GM12878 (cell line): ENCODE measurements at regions not wholly inside any gene's neighbourhood (a gene's known extent, or its start where the extent isn't known, plus 50 kb on each side); places are given as distances from the start of the nearest gene placed in this dataset.

Source experiments
- ATAC-seq: fragments of 200-7000 bp; cut with Tn5 transposase; 3 replicates; pipeline ENCODE4 v1.9.1; 2020; ENCODE audit warnings: mild to moderate bottlenecking, moderate library complexity
- BruUV-seq: library from RNA; stranded (reverse); fragments of 400-500 nt; replicated peaks from 2 replicates; lab custom pipeline; 2021; lab: Mats Ljungman, UMichigan
- CTCF ChIA-PET: fragments of 300-600 bp; sonication (Branson Sonifier 250); formaldehyde crosslinking; extraction: SDS; loops from one replicate; lab custom pipeline; 2021; ENCODE audit warnings: inconsistent platforms; lab: Yijun Ruan, JAX
- POLR2A ChIA-PET: fragments of 350-600 bp; formaldehyde crosslinking; extraction: SDS; loops from one replicate; lab custom pipeline; 2021; ENCODE audit warnings: inconsistent platforms; lab: Charles Lee
- RAD21 ChIA-PET: fragments of 300-600 bp; sonication (Branson Sonifier 250); formaldehyde crosslinking; loops from one replicate; lab custom pipeline; 2023; ENCODE audit warnings: antibody characterized with exemption; ENCODE audit not compliant: unreplicated experiment; lab: Charles Lee
- SMC1A ChIA-PET: fragments of 300-600 bp; sonication (Branson Sonifier 250); formaldehyde crosslinking; loops from one replicate; lab custom pipeline; 2023; ENCODE audit not compliant: unreplicated experiment, uncharacterized antibody; lab: Charles Lee
- DNase-seq: peaks from one replicate; pipeline ENCODE4 v3.0.0-alpha.2; 2011; ENCODE audit warnings: low read depth, low spot score
- FAIRE-seq: peaks from 3 replicates; lab custom pipeline; 2011; peaks lifted over from hg19 to GRCh38; lab: Jason Lieb, UNC
- H2AFZ ChIP-seq: 2 replicates; pipeline ENCODE4 v1.6.0; 2011; ENCODE audit warnings: low read depth, low read length, control low read depth; ENCODE audit not compliant: control insufficient read depth
- H3K27ac ChIP-seq: 2 replicates; pipeline ENCODE4 v1.5.1; 2011; ENCODE audit warnings: control low read depth; ENCODE audit not compliant: control insufficient read depth, insufficient read depth
- H3K27me3 ChIP-seq, 2 experiments: replicated peaks in 1 of 2; 2 replicates each; pipeline versions ENCODE4 v1.6.0 to v1.6.1; 2011; ENCODE audit warnings: low read length in 1 of 2; ENCODE audit not compliant: control insufficient read depth in 2 of 2, insufficient read depth in 2 of 2
- H3K36me3 ChIP-seq, 2 experiments: 2 replicates each; pipeline ENCODE4 v1.5.1; 2011; ENCODE audit warnings: low read length in 1 of 2; ENCODE audit not compliant: control insufficient read depth in 2 of 2, insufficient read depth in 2 of 2
- H3K4me1 ChIP-seq: 2 replicates; pipeline ENCODE4 v1.6.1; 2011; ENCODE audit warnings: mild to moderate bottlenecking, low read length, moderate library complexity, mixed read lengths; ENCODE audit not compliant: control insufficient read depth, insufficient read depth
- H3K4me2 ChIP-seq: 2 replicates; pipeline ENCODE4 v1.6.0; 2011; ENCODE audit warnings: control low read depth; ENCODE audit not compliant: control insufficient read depth, insufficient read depth
- H3K4me3 ChIP-seq: fragments of 200-600 bp; sonication (generic); 2 replicates; pipeline ENCODE4 v1.5.1; 2016
- H3K79me2 ChIP-seq: 2 replicates; pipeline ENCODE4 v1.6.0; 2011; ENCODE audit warnings: low read length; ENCODE audit not compliant: control insufficient read depth, insufficient read depth
- H3K9ac ChIP-seq: 2 replicates; pipeline ENCODE4 v1.8.0; 2011; ENCODE audit warnings: low read length, control low read depth, mixed read lengths; ENCODE audit not compliant: control insufficient read depth, insufficient read depth
- H3K9me3 ChIP-seq: replicated peaks from 3 replicates; pipeline ENCODE4 v1.5.1; 2011; ENCODE audit warnings: mild to moderate bottlenecking, low read length; ENCODE audit not compliant: control insufficient read depth, insufficient read depth
- H4K20me1 ChIP-seq: 2 replicates; pipeline ENCODE4 v1.6.0; 2011; ENCODE audit not compliant: control insufficient read depth, insufficient read depth
- ASH2L ChIP-seq: fragments of 300-600, 200-600 bp; sonication (generic); IDR thresholded peaks from 2 replicates; pipeline ENCODE4 v1.6.1; 2017; ENCODE audit warnings: low read depth, mild to moderate bottlenecking, borderline replicate concordance
- BACH1 ChIP-seq: fragments of 450-650 bp; IDR thresholded peaks from 2 replicates; pipeline ENCODE4 v1.6.1; 2017; ENCODE audit warnings: mild to moderate bottlenecking, borderline replicate concordance
- CBX3 ChIP-seq: fragments of 200-600 bp; sonication (generic); IDR thresholded peaks from 2 replicates; pipeline ENCODE4 v1.6.1; 2016; ENCODE audit warnings: low read depth, borderline replicate concordance
- CREB1 ChIP-seq: IDR thresholded peaks from 2 replicates; pipeline ENCODE4 v1.6.1; 2012; ENCODE audit warnings: low read depth, mild to moderate bottlenecking, inconsistent platforms
- EP300 ChIP-seq, 2 experiments: fragments of 150-350 bp in 1 of 2; IDR thresholded peaks; 2 replicates each; pipeline ENCODE4 v1.6.1; 2011 to 2012; ENCODE audit warnings: low read depth in 2 of 2, low read length in 2 of 2, borderline replicate concordance in 1 of 2, improper control_type of control experiment in 1 of 2, inconsistent platforms in 1 of 2; ENCODE audit not compliant: control insufficient read depth in 1 of 2
- ESRRA ChIP-seq: IDR thresholded peaks from 2 replicates; pipeline ENCODE4 v1.6.1; 2012; ENCODE audit warnings: mild to moderate bottlenecking, low read length, improper control_type of control experiment
- GABPA ChIP-seq: IDR thresholded peaks from 2 replicates; pipeline ENCODE4 v1.6.1; 2014; ENCODE audit warnings: antibody characterized with exemption, low read depth, mild to moderate bottlenecking, inconsistent platforms
- IKZF2 ChIP-seq, 2 experiments: fragments of 450-650 bp; IDR thresholded peaks; 2 replicates each; pipeline ENCODE4 v1.6.1; 2017; ENCODE audit warnings: mild to moderate bottlenecking in 2 of 2, moderate library complexity in 2 of 2
- IRF4 ChIP-seq: IDR thresholded peaks from 2 replicates; pipeline ENCODE4 v1.6.1; 2011; ENCODE audit warnings: low read depth, low read length
- LARP7 ChIP-seq: fragments of 450-650 bp; IDR thresholded peaks from 2 replicates; pipeline ENCODE4 v1.6.1; 2017; ENCODE audit warnings: mild to moderate bottlenecking
- RAD21 ChIP-seq: IDR thresholded peaks from 2 replicates; pipeline ENCODE4 v1.6.1; 2011; ENCODE audit warnings: mild to moderate bottlenecking, low read depth, low read length, moderate library complexity; ENCODE audit not compliant: insufficient read depth
- SIN3A ChIP-seq: IDR thresholded peaks from 2 replicates; pipeline ENCODE4 v1.6.1; 2012; ENCODE audit warnings: low read depth, low read length, improper control_type of control experiment
- SMAD1 ChIP-seq: fragments of 450-650 bp; IDR thresholded peaks from 2 replicates; pipeline ENCODE4 v1.6.1; 2018; ENCODE audit warnings: mild to moderate bottlenecking, low read depth; ENCODE audit not compliant: partially characterized antibody
- SMC3 ChIP-seq: IDR thresholded peaks from 2 replicates; pipeline ENCODE4 v1.6.1; 2011; ENCODE audit warnings: low read length, improper control_type of control experiment, borderline replicate concordance
- SPI1 ChIP-seq: IDR thresholded peaks from 2 replicates; pipeline ENCODE4 v1.6.1; 2011; ENCODE audit warnings: low read depth, mild to moderate bottlenecking, low read length, moderate library complexity, borderline replicate concordance; ENCODE audit not compliant: insufficient read depth
- STAT3 ChIP-seq: IDR thresholded peaks from 2 replicates; pipeline ENCODE4 v1.6.1; 2011; ENCODE audit warnings: low read depth, low read length, improper control_type of control experiment
- YBX1 ChIP-seq: fragments of 450-650 bp; IDR thresholded peaks from 2 replicates; pipeline ENCODE4 v1.6.1; 2016; ENCODE audit warnings: antibody characterized with exemption
- YY1 ChIP-seq: IDR thresholded peaks from 2 replicates; pipeline ENCODE4 v1.6.1; 2011; ENCODE audit warnings: low read depth, mild to moderate bottlenecking, low read length
- ZBTB40 ChIP-seq: fragments of 450-650 bp; IDR thresholded peaks from 2 replicates; pipeline ENCODE4 v1.6.1; 2016; ENCODE audit warnings: mild to moderate bottlenecking, moderate library complexity, borderline replicate concordance
- ZNF217 ChIP-seq: fragments of 450-650 bp; IDR thresholded peaks from 2 replicates; pipeline ENCODE4 v1.6.1; 2017; ENCODE audit warnings: antibody characterized with exemption, mild to moderate bottlenecking
- ZNF622 ChIP-seq: fragments of 450-650 bp; IDR thresholded peaks from 2 replicates; pipeline ENCODE4 v1.6.1; 2017; ENCODE audit warnings: mild to moderate bottlenecking, inconsistent platforms
- WGBS: methylation state at CpG from one replicate; pipeline ENCODE4 v1.1.6; 2016; ENCODE audit warnings: low lambda C conversion rate; ENCODE audit not compliant: insufficient replicate concordance, insufficient coverage; ENCODE audit errors: missing lambda C conversion rate; 5-methylcytosine and 5-hydroxymethylcytosine counted together
- in situ Hi-C: fragments of 300-500 bp; cut with MboI; formaldehyde crosslinking; loops from 9 replicates; pipeline ENCODE4 v1.14.3; 2018; ENCODE audit warnings: mixed read lengths
- intact Hi-C: fragments of 100-400 bp; cut with micrococcal nuclease; formaldehyde crosslinking; loops from one replicate; pipeline ENCODE4 v1.14.2; 2022; ENCODE audit not compliant: unreplicated experiment

- intact Hi-C loops (loop anchor here (5.0 to 10.0 kb wide), 2 partner anchors 456 to 779 kb away; no protein-coding TSS in a partner anchor), in situ Hi-C loops (no loop called here)
- DNase-seq (peak; percentile 76), ATAC-seq (peak; percentile 31), FAIRE-seq (no peak)
- Histone ChIP-seq H3K27me3 (no peaks in the 10 kb centered on the region), H3K9ac (0 out of 2 replicates have a peak overlapping the region, but pooled peaks have one; percentile 10), H3K9me3 (peaks cover 13% of the 10 kb centered on the region), H3K79me2 (no peaks in the 10 kb centered on the region), H3K27ac (peak overlapping the region; percentile 93), H3K4me2 (peak overlapping the region; percentile 76; the same call in 1 of the 2 replicates), H2AFZ (no peak overlapping the region), H3K4me3 (no peak overlapping the region), H3K4me1 (peaks cover 58% of the 10 kb centered on the region), H4K20me1 (no peaks in the 10 kb centered on the region), H3K36me3 (no peaks in the 10 kb centered on the region)
- WGBS, result 68% methylated on average over 6 of the region's 6 CpGs
- SMC1A ChIA-PET, result interaction anchor here (0.6 to 5.0 kb wide), 32 partner anchors 8 to 777 kb away, joined by 3 to 44 read pairs (median 4); partner anchors contain the start of genes ADTRP and HIVEP1
- POLR2A ChIA-PET, result interaction anchor here (0.7 to 3.1 kb wide), 14 partner anchors 9 to 659 kb away, joined by 3 to 20 read pairs (median 4); no protein-coding TSS in a partner anchor
- CTCF ChIA-PET, result interaction anchor here (0.7 to 2.4 kb wide), 8 partner anchors 38 to 237 kb away, joined by 3 to 13 read pairs (median 4); no protein-coding TSS in a partner anchor
- RAD21 ChIA-PET, result interaction anchor here (0.6 to 8.9 kb wide), 19 partner anchors 42 to 462 kb away, joined by 3 to 93 read pairs (median 7); partner anchors contain the start of gene EDN1
- no TSS peak for BruUV-seq
- TF ChIP-seq BACH1, result no peak; the same call in 1 of the 2 replicates
- TF ChIP-seq SIN3A, result no peak
- no peak for TF ChIP-seq YBX1
- TF ChIP-seq RAD21, result peak; percentile 27
- peak; percentile 83 for TF ChIP-seq EP300 (IDR thresholded peaks at IDR 0.05; ENCODE audit: borderline replicate concordance in 1 of 2, control insufficient read depth in 1 of 2, low read depth in 2 of 2, low read length in 2 of 2)
- TF ChIP-seq ASH2L, result no peak
- TF ChIP-seq SPI1, result peak; percentile 96
- TF ChIP-seq SMC3, result no peak; the same call in 1 of the 2 replicates
- TF ChIP-seq IKZF2 (IDR thresholded peaks at IDR 0.05), result peak; percentile 94 to 95
- no peak for TF ChIP-seq LARP7
- no peak for TF ChIP-seq CBX3
- no peak for TF ChIP-seq GABPA
- no peak for TF ChIP-seq ESRRA
- no peak for TF ChIP-seq YY1
- TF ChIP-seq ZBTB40, result no peak
- peak; percentile 46; the same call in 1 of the 2 replicates for TF ChIP-seq IRF4
- TF ChIP-seq STAT3, result no peak
- no peak for TF ChIP-seq SMAD1
- TF ChIP-seq ZNF217, result no peak; the same call in 1 of the 2 replicates
- peak; percentile 26; the same call in 1 of the 2 replicates for TF ChIP-seq CREB1
- TF ChIP-seq ZNF622, result no peak
Measured at GRCh38 chr6:11828262-11828870, 49.8 kb upstream of the ADTRP start.
